ENCODE measurements at regions not wholly inside any gene's neighbourhood (a gene's known extent, or its start where the extent isn't known, plus 50 kb on each side); places are given as distances from the start of the nearest gene placed in this dataset.

- TF ChIP-seq POLR2A (IDR thresholded peaks at IDR 0.05; ENCODE audit: low read depth, low read length) (no peak), TAF1 (IDR thresholded peaks at IDR 0.05; ENCODE audit: low read depth, low read length) (no peak), POLR2AphosphoS5 (IDR thresholded peaks at IDR 0.05; ENCODE audit: low read depth, low read length) (no peak)
Observed at GRCh38 chr3:71944482-71945065, 159.6 kb upstream of the PROK2 start.

Measured in GM12891 (cell line).